Neural progenitor cell (in vitro differentiated cells): ENCODE measurements at regions not wholly inside any gene's neighbourhood (a gene's known extent, or its start where the extent isn't known, plus 50 kb on each side); places are given as distances from the start of the nearest gene placed in this dataset.

Source experiments
- DNase-seq: peaks from one replicate; pipeline ENCODE4 v3.0.0-alpha.2; 2016; ENCODE audit warnings: low spot score
- H2AFZ ChIP-seq: fragments of 200-600 bp; sonication (generic); replicated peaks from 2 replicates; pipeline ENCODE4 v1.6.1; 2016; ENCODE audit warnings: antibody characterized with exemption
- H3F3A ChIP-seq: fragments of 200-600 bp; sonication (generic); 2 replicates; pipeline ENCODE4 v1.6.1; 2016; ENCODE audit warnings: antibody characterized with exemption, low read depth
- H3K27ac ChIP-seq: fragments of 200-600 bp; sonication (generic); 2 replicates; pipeline ENCODE4 v1.5.1; 2016; ENCODE audit warnings: mild to moderate bottlenecking
- H3K27me3 ChIP-seq: fragments of 200-600 bp; sonication (generic); 2 replicates; pipeline ENCODE4 v1.6.1; 2016; ENCODE audit warnings: mild to moderate bottlenecking, moderate library complexity
- H3K36me3 ChIP-seq: fragments of 200-600 bp; sonication (generic); 2 replicates; pipeline ENCODE4 v1.5.1; 2016
- H3K4me1 ChIP-seq: fragments of 200-600 bp; sonication (generic); 2 replicates; pipeline ENCODE4 v1.6.1; 2016; ENCODE audit warnings: mixed run types
- H3K4me2 ChIP-seq: fragments of 200-600 bp; sonication (generic); 2 replicates; pipeline ENCODE4 v1.6.1; 2016
- H3K4me3 ChIP-seq: fragments of 200-600 bp; sonication (generic); 2 replicates; pipeline ENCODE4 v1.5.1; 2016
- H3K79me2 ChIP-seq: fragments of 200-600 bp; sonication (generic); 2 replicates; pipeline ENCODE4 v1.6.1; 2016; ENCODE audit warnings: low read depth
- H3K9ac ChIP-seq: fragments of 200-600 bp; sonication (generic); 2 replicates; pipeline ENCODE4 v1.6.1; 2016
- H3K9me3 ChIP-seq: fragments of 200-600 bp; sonication (generic); 2 replicates; pipeline ENCODE4 v1.5.1; 2016; ENCODE audit warnings: low read depth
- H4K20me1 ChIP-seq: fragments of 200-600 bp; sonication (generic); 2 replicates; pipeline ENCODE4 v1.6.1; 2016; ENCODE audit warnings: low read depth
- H3K27ac Mint-ChIP-seq: 3 replicates; pipeline ENCODE4 v1.8.0; 2021; ENCODE audit warnings: mixed read lengths
- H3K27me3 Mint-ChIP-seq: 2 replicates; pipeline ENCODE4 v1.8.0; 2022; ENCODE audit warnings: low read depth, mild to moderate bottlenecking, inconsistent platforms, moderate library complexity, mixed read lengths; ENCODE audit not compliant: insufficient read depth
- H3K36me3 Mint-ChIP-seq: 3 replicates; pipeline ENCODE4 v1.8.0; 2021; ENCODE audit warnings: mixed read lengths
- H3K4me1 Mint-ChIP-seq: 3 replicates; pipeline ENCODE4 v1.8.0; 2021; ENCODE audit warnings: mixed read lengths
- H3K4me3 Mint-ChIP-seq: 3 replicates; pipeline ENCODE4 v1.8.0; 2021; ENCODE audit warnings: mild to moderate bottlenecking, moderate library complexity, mixed read lengths
- H3K9me3 Mint-ChIP-seq: 3 replicates; pipeline ENCODE4 v1.8.0; 2020; ENCODE audit warnings: mixed read lengths
- CTCF ChIP-seq: fragments of 200-600 bp; sonication (generic); IDR thresholded peaks from 2 replicates; pipeline ENCODE4 v1.5.1; 2017; ENCODE audit warnings: antibody characterized with exemption, mild to moderate bottlenecking
- EZH2 ChIP-seq: fragments of 200-600 bp; sonication (generic); IDR thresholded peaks from 2 replicates; pipeline ENCODE4 v1.6.1; 2017; ENCODE audit warnings: antibody characterized with exemption, mild to moderate bottlenecking, moderate library complexity
- EZH2phosphoT487 ChIP-seq: fragments of 200-600 bp; sonication (generic); IDR thresholded peaks from 2 replicates; pipeline ENCODE4 v1.6.1; 2017; ENCODE audit warnings: antibody characterized with exemption

- no peaks in the 10 kb centered on the region for H3K9me3 ChIP-seq
- TF ChIP-seq EZH2, result no peak
- no peak for TF ChIP-seq CTCF
- TF ChIP-seq EZH2phosphoT487, result no peak
- no peak overlapping the region for H3K4me2 ChIP-seq
- no peak overlapping the region for H3K4me3 ChIP-seq
- H3K27ac ChIP-seq, result no peak overlapping the region
- no peak overlapping the region for H3K27ac Mint-ChIP-seq
- no peak overlapping the region for H3K4me3 Mint-ChIP-seq
- H3F3A ChIP-seq, result no peaks in the 10 kb centered on the region
- no peak overlapping the region for H2AFZ ChIP-seq
- H3K36me3 ChIP-seq, result no peaks in the 10 kb centered on the region
- no peaks in the 10 kb centered on the region for H3K4me1 Mint-ChIP-seq
- H3K4me1 ChIP-seq, result no peaks in the 10 kb centered on the region
- no peak for DNase-seq
- no peaks in the 10 kb centered on the region for H4K20me1 ChIP-seq
- H3K9ac ChIP-seq, result no peak overlapping the region
- no peaks in the 10 kb centered on the region for H3K27me3 Mint-ChIP-seq
- no peaks in the 10 kb centered on the region for H3K36me3 Mint-ChIP-seq
- no peaks in the 10 kb centered on the region for H3K79me2 ChIP-seq
- H3K9me3 Mint-ChIP-seq, result no peaks in the 10 kb centered on the region
- H3K27me3 ChIP-seq, result no peaks in the 10 kb centered on the region
Observed at GRCh38 chr13:107881362-107881761, 334.0 kb downstream of the LIG4 start.

- no peaks in the 10 kb centered on the region for H3K9me3 Mint-ChIP-seq
- peaks cover 3% of the 10 kb centered on the region for H3K27me3 Mint-ChIP-seq
- no peak for DNase-seq
- H3K4me3 Mint-ChIP-seq, result no peak overlapping the region
- Histone ChIP-seq H2AFZ (no peak overlapping the region), H3K4me2 (no peak overlapping the region), H3K79me2 (no peaks in the 10 kb centered on the region), H3K4me1 (peaks cover 3% of the 10 kb centered on the region), H3K36me3 (no peaks in the 10 kb centered on the region), H3K9ac (no peak overlapping the region), H3K27me3 (peaks cover 19% of the 10 kb centered on the region), H4K20me1 (no peaks in the 10 kb centered on the region), H3K4me3 (no peak overlapping the region), H3K9me3 (no peaks in the 10 kb centered on the region), H3K27ac (no peak overlapping the region), H3F3A (no peaks in the 10 kb centered on the region)
- no peak for TF ChIP-seq EZH2
- TF ChIP-seq EZH2phosphoT487, result no peak
- no peak for TF ChIP-seq CTCF
- no peak overlapping the region for H3K27ac Mint-ChIP-seq
- H3K4me1 Mint-ChIP-seq, result no peaks in the 10 kb centered on the region
- no peaks in the 10 kb centered on the region for H3K36me3 Mint-ChIP-seq
Observed at GRCh38 chr13:107874456-107874855, 340.9 kb downstream of the LIG4 start.

- Histone ChIP-seq H4K20me1 (no peaks in the 10 kb centered on the region), H3K36me3 (no peaks in the 10 kb centered on the region), H3K27me3 (peaks cover 24% of the 10 kb centered on the region), H3K4me1 (peaks cover 3% of the 10 kb centered on the region), H3K9me3 (no peaks in the 10 kb centered on the region), H3K4me2 (no peak overlapping the region), H3F3A (no peaks in the 10 kb centered on the region), H3K9ac (no peak overlapping the region), H3K27ac (no peak overlapping the region), H2AFZ (no peak overlapping the region), H3K79me2 (no peaks in the 10 kb centered on the region), H3K4me3 (no peak overlapping the region)
- Mint-ChIP-seq H3K4me1 (no peaks in the 10 kb centered on the region), H3K9me3 (no peaks in the 10 kb centered on the region), H3K36me3 (no peaks in the 10 kb centered on the region), H3K4me3 (no peak overlapping the region), H3K27ac (no peak overlapping the region), H3K27me3 (peaks cover 6% of the 10 kb centered on the region)
- no peak for DNase-seq
- TF ChIP-seq EZH2 (no peak), EZH2phosphoT487 (no peak), CTCF (no peak)
Observed at GRCh38 chr13:107873926-107874325, 341.4 kb downstream of the LIG4 start.

GRCh38 chr13:107870400-107870799, 344.9 kb downstream of the LIG4 start:
- no peak overlapping the region for H3K9ac ChIP-seq
- H3K4me1 Mint-ChIP-seq, result peaks cover 4% of the 10 kb centered on the region
- H3K36me3 Mint-ChIP-seq, result no peaks in the 10 kb centered on the region
- H3K4me1 ChIP-seq, result peaks cover 3% of the 10 kb centered on the region
- no peak overlapping the region for H3K4me3 ChIP-seq
- no peak overlapping the region for H3K4me2 ChIP-seq
- DNase-seq, result no peak
- no peak overlapping the region for H2AFZ ChIP-seq
- no peaks in the 10 kb centered on the region for H3K36me3 ChIP-seq
- no peak overlapping the region for H3K4me3 Mint-ChIP-seq
- TF ChIP-seq EZH2 (no peak), CTCF (no peak), EZH2phosphoT487 (no peak)
- H3K9me3 ChIP-seq, result no peaks in the 10 kb centered on the region
- no peaks in the 10 kb centered on the region for H3K9me3 Mint-ChIP-seq
- peaks cover 12% of the 10 kb centered on the region for H3F3A ChIP-seq
- peaks cover 5% of the 10 kb centered on the region for H4K20me1 ChIP-seq
- peaks cover 50% of the 10 kb centered on the region for H3K27me3 ChIP-seq
- H3K27me3 Mint-ChIP-seq, result peaks cover 21% of the 10 kb centered on the region
- no peak overlapping the region for H3K27ac Mint-ChIP-seq
- H3K27ac ChIP-seq, result no peak overlapping the region
- no peaks in the 10 kb centered on the region for H3K79me2 ChIP-seq
